Lower lobe of right lung (tissue), 2 donors: ENCODE measurements at regions not wholly inside any gene's neighbourhood (a gene's known extent, or its start where the extent isn't known, plus 50 kb on each side); places are given as distances from the start of the nearest gene placed in this dataset.
A peak's percentile ranks its signal among the peaks of the same experiment; 100 is the strongest.

Experiments used
- ATAC-seq, 2 donors: fragments of 200-7000 bp; cut with Tn5 transposase; one replicate each; pipeline ENCODE4 v1.9.1; 2020 to 2022; ENCODE audit warnings: mild to moderate bottlenecking in 2 of 2, moderate library complexity in 2 of 2
- DNase-seq: peaks from one replicate; pipeline ENCODE4 v3.0.0-alpha.2; 2020
- H3K27ac ChIP-seq: fragments of 200-600 bp; one replicate; pipeline ENCODE4 v1.8.0; 2022
- H3K27me3 ChIP-seq: fragments of 200-600 bp; one replicate; pipeline ENCODE4 v1.8.0; 2022; ENCODE audit warnings: low read depth
- H3K36me3 ChIP-seq: fragments of 200-600 bp; one replicate; pipeline ENCODE4 v1.8.0; 2022; ENCODE audit warnings: mild to moderate bottlenecking
- H3K4me1 ChIP-seq: fragments of 200-600 bp; one replicate; pipeline ENCODE4 v1.8.0; 2022
- H3K4me3 ChIP-seq: fragments of 200-600 bp; one replicate; pipeline ENCODE4 v1.8.0; 2022; ENCODE audit warnings: mild to moderate bottlenecking
- H3K9me3 ChIP-seq: fragments of 200-600 bp; one replicate; pipeline ENCODE4 v1.8.0; 2022
- CTCF ChIP-seq: fragments of 200-600 bp; IDR thresholded peaks from one replicate; pipeline ENCODE4 v1.8.0; 2022; ENCODE audit warnings: antibody characterized with exemption, mild to moderate bottlenecking
- intact Hi-C: fragments of 100-400 bp; cut with DNase I; formaldehyde crosslinking; loops from one replicate; pipeline ENCODE4 v1.11.0; 2022
- donor health status: DM: no; HTN: yes; CAD: no; lungs with severe emphysema.

GRCh38 chr1:173403996-173404395, 73.1 kb upstream of the PRDX6 start:
- H3K4me3 ChIP-seq: no peak overlapping the region
- H3K9me3 ChIP-seq: no peaks in the 10 kb centered on the region
- no peaks in the 10 kb centered on the region for H3K27me3 ChIP-seq
- H3K4me1 ChIP-seq: no peaks in the 10 kb centered on the region
- no peak for TF ChIP-seq CTCF
- intact Hi-C loops: no loop called here
- DNase-seq (no peak), ATAC-seq (no peak)
- no peak overlapping the region for H3K27ac ChIP-seq
- no peaks in the 10 kb centered on the region for H3K36me3 ChIP-seq

- Histone ChIP-seq H3K36me3 (no peaks in the 10 kb centered on the region), H3K4me1 (peaks cover 12% of the 10 kb centered on the region), H3K9me3 (no peaks in the 10 kb centered on the region), H3K27me3 (no peaks in the 10 kb centered on the region), H3K27ac (no peak overlapping the region), H3K4me3 (no peak overlapping the region)
- intact Hi-C loops: no loop called here
- no peak for TF ChIP-seq CTCF
- DNase-seq (no peak), ATAC-seq (no peak)
Measured at GRCh38 chr1:173405281-173405680, 71.9 kb upstream of the PRDX6 start.

DNA sequence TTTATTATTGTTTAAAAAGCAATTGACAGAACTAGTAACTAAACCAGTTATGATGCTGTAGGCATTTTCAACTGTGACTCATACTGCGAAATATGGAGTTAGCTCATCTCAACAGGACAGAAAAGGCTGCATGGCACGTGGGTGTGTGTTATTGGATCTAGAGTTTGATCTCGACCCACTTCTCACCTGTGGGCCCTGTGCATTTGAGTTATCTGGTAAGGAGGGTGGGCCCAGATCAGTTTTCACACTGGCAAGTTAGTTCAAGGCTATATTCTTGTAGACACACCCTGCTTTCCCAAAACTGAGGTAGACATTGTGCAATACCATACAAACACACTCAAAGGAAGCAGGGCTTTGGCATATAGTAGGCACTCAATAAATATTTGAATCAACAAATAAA, 71.3 kb upstream of the PRDX6 start:
- no peak for TF ChIP-seq CTCF
- Histone ChIP-seq H3K4me1 (peaks cover 15% of the 10 kb centered on the region), H3K36me3 (no peaks in the 10 kb centered on the region), H3K27me3 (no peaks in the 10 kb centered on the region), H3K27ac (no peak overlapping the region), H3K9me3 (no peaks in the 10 kb centered on the region), H3K4me3 (no peak overlapping the region)
- ATAC-seq (peak in 1 of 2 donors; percentile 5), DNase-seq (no peak)
- intact Hi-C loops: no loop called here

GRCh38 chr1:173406783-173407230, 70.3 kb upstream of the PRDX6 start:
- Histone ChIP-seq H3K4me3 (peak overlapping the region; percentile 36), H3K4me1 (peaks cover 17% of the 10 kb centered on the region), H3K27ac (no peak overlapping the region), H3K27me3 (no peaks in the 10 kb centered on the region), H3K36me3 (no peaks in the 10 kb centered on the region), H3K9me3 (no peaks in the 10 kb centered on the region)
- no peak for TF ChIP-seq CTCF
- DNase-seq (no peak), ATAC-seq (peak; percentile 57 to 60)
- intact Hi-C loops: no loop called here

DNA sequence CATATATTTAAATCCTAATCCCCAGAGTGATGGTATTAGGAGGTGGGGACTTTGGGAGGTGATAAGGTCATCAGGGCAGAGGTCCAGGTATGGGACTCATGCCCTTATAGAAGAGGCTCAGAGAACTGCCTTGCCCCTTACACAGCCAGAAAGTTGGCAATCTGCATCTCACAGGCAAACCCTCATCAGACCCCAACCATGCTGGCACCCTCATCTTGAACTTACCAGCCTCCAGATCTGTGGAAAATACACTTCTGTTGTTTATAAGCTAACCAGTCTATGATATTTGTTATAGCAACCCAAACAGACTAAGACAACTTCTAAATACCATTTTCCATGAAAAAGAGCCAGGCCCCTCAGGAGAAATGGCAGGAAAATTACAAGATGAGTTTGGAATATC, 69.3 kb upstream of the PRDX6 start:
- no peak for TF ChIP-seq CTCF
- intact Hi-C loops: no loop called here
- Histone ChIP-seq H3K27me3 (no peaks in the 10 kb centered on the region), H3K9me3 (no peaks in the 10 kb centered on the region), H3K27ac (no peak overlapping the region), H3K36me3 (no peaks in the 10 kb centered on the region), H3K4me3 (no peak overlapping the region), H3K4me1 (peaks cover 25% of the 10 kb centered on the region)
- no peak for DNase-seq
- no peak for ATAC-seq

DNA sequence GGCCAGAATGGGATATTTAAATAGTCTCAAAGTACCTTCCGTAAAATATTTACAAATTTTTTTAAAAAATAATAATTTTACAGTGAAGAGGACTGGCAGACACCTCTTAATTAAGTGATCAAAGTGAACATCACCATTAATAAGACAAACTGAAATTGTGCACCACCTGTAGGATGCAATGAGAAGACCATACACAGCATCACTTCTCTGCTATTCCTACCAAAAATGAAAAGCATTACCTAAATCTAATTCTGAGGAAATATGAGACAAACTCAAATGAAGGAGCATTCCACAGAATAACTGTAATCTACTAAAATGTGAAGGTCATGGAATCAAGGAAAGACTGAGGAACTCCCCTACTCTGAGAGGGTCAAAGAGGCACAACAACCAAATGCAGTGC, 68.2 kb upstream of the PRDX6 start:
- H3K27me3 ChIP-seq: no peaks in the 10 kb centered on the region
- DNase-seq (no peak), ATAC-seq (no peak)
- H3K36me3 ChIP-seq: no peaks in the 10 kb centered on the region
- no peaks in the 10 kb centered on the region for H3K9me3 ChIP-seq
- no peak overlapping the region for H3K4me3 ChIP-seq
- H3K4me1 ChIP-seq: peaks cover 25% of the 10 kb centered on the region
- TF ChIP-seq CTCF: no peak
- intact Hi-C loops: no loop called here
- H3K27ac ChIP-seq: no peak overlapping the region
